ENCODE measurements at regions not wholly inside any gene's neighbourhood (a gene's known extent, or its start where the extent isn't known, plus 50 kb on each side); places are given as distances from the start of the nearest gene placed in this dataset.

GRCh38 chr9:115548609-115549260 is 430.8 kb upstream of the TNC start:
- ATAC-seq (no peak), DNase-seq (no peak)
- Histone ChIP-seq H3K36me3 (no peaks in the 10 kb centered on the region), H3K4me3 (no peak overlapping the region), H3K27ac (no peak overlapping the region), H3K4me1 (no peaks in the 10 kb centered on the region), H3K9me3 (no peaks in the 10 kb centered on the region), H3K27me3 (peaks cover 0 to 4% (median 0%) of the 10 kb centered on the region in 9 donors)
- intact Hi-C loops (cut with DNase I): no loop called here
- no peak for TF ChIP-seq POLR2A (IDR thresholded peaks at IDR 0.05)
- TF ChIP-seq CTCF (IDR thresholded peaks at IDR 0.05): no peak
- WGBS, 4 donors: 53 to 63% (median 63%) methylated on average over 2 of the region's 2 CpGs

GRCh38 chr9:115551396-115551795 is 433.4 kb upstream of the TNC start:
- no peak overlapping the region for H3K27ac ChIP-seq
- peaks cover 0 to 4% (median 0%) of the 10 kb centered on the region in 9 donors for H3K27me3 ChIP-seq
- intact Hi-C loops (cut with DNase I): no loop called here
- ATAC-seq (no peak), DNase-seq (no peak)
- H3K36me3 ChIP-seq: no peaks in the 10 kb centered on the region
- H3K9me3 ChIP-seq: peaks cover 0 to 10% (median under 1%) of the 10 kb centered on the region in 12 donors
- no peak overlapping the region for H3K4me3 ChIP-seq
- no peak for TF ChIP-seq POLR2A (IDR thresholded peaks at IDR 0.05)
- no peak for TF ChIP-seq CTCF (IDR thresholded peaks at IDR 0.05)
- H3K4me1 ChIP-seq: no peaks in the 10 kb centered on the region
- 33 to 52% (median 46%) methylated on average over 2 of the region's 2 CpGs for WGBS, 4 donors

- Histone ChIP-seq H3K27me3 (peaks cover 0 to 4% (median 0%) of the 10 kb centered on the region in 9 donors), H3K36me3 (no peaks in the 10 kb centered on the region), H3K4me1 (no peaks in the 10 kb centered on the region), H3K4me3 (no peak overlapping the region), H3K9me3 (peaks cover 0 to 21% (median 4%) of the 10 kb centered on the region in 12 donors), H3K27ac (no peak overlapping the region)
- no peak for ATAC-seq
- DNase-seq: no peak
- intact Hi-C loops (cut with DNase I): no loop called here
- no peak for TF ChIP-seq POLR2A (IDR thresholded peaks at IDR 0.05)
- no peak for TF ChIP-seq CTCF (IDR thresholded peaks at IDR 0.05)
- WGBS, 4 donors: 71 to 78% (median 78%) methylated on average over 2 of the region's 2 CpGs
Measured at GRCh38 chr9:115553060-115553773, 435.3 kb upstream of the TNC start.

- ATAC-seq (no peak), DNase-seq (no peak)
- peaks cover 0 to 21% (median 4%) of the 10 kb centered on the region in 12 donors for H3K9me3 ChIP-seq
- TF ChIP-seq POLR2A (IDR thresholded peaks at IDR 0.05) (no peak), CTCF (IDR thresholded peaks at IDR 0.05) (no peak)
- no peak overlapping the region for H3K4me3 ChIP-seq
- no peaks in the 10 kb centered on the region for H3K4me1 ChIP-seq
- no peaks in the 10 kb centered on the region for H3K27me3 ChIP-seq
- no peak overlapping the region for H3K27ac ChIP-seq
- 33 to 76% (median 52%) methylated on average over 1 of the region's 1 CpG for WGBS, 4 donors
- no peaks in the 10 kb centered on the region for H3K36me3 ChIP-seq
- intact Hi-C loops (cut with DNase I): no loop called here
Measured at GRCh38 chr9:115556432-115556831, 438.5 kb upstream of the TNC start.
